ENCODE measurements at regions not wholly inside any gene's neighbourhood (a gene's known extent, or its start where the extent isn't known, plus 50 kb on each side); places are given as distances from the start of the nearest gene placed in this dataset.
"Not testable (repeated sequence)": the region's sequence is repeated elsewhere in the genome, so short reads cannot be mapped to it uniquely, and the experiment has no call there.

GRCh38 chr1:177646757-177647730, 322.8 kb downstream of the SEC16B start:
- DNase-seq, result no peak
- Histone ChIP-seq H3K4me3 (no peak overlapping the region), H3K27ac (no peak overlapping the region), H3K9me3 (peaks cover 0 to 3% (median 0%) of the 10 kb centered on the region in 4 donors), H3K4me1 (no peaks in the 10 kb centered on the region), H3K36me3 (no peaks in the 10 kb centered on the region), H3K27me3 (no peaks in the 10 kb centered on the region)
- intact Hi-C loops (cut with DNase I), result no loop called here
- 81 to 88% methylated on average over 4 of the region's 4 CpGs for WGBS, 2 donors
- TF ChIP-seq EP300 (IDR thresholded peaks at IDR 0.05) (no peak), POLR2AphosphoS5 (IDR thresholded peaks at IDR 0.05) (no peak), POLR2A (IDR thresholded peaks at IDR 0.05) (no peak), CTCF (IDR thresholded peaks at IDR 0.05) (no peak)

GRCh38 chr1:177645491-177646190, 324.2 kb downstream of the SEC16B start:
- Histone ChIP-seq H3K4me1 (no peaks in the 10 kb centered on the region), H3K36me3 (no peaks in the 10 kb centered on the region), H3K9me3 (peaks cover 0 to 3% (median 0%) of the 10 kb centered on the region in 4 donors), H3K27me3 (no peaks in the 10 kb centered on the region), H3K4me3 (no peak overlapping the region), H3K27ac (peak overlapping the region in 1 of 4 donors; percentile 27)
- TF ChIP-seq EP300 (IDR thresholded peaks at IDR 0.05), result no peak
- TF ChIP-seq CTCF (IDR thresholded peaks at IDR 0.05), result no peak
- TF ChIP-seq POLR2AphosphoS5 (IDR thresholded peaks at IDR 0.05), result no peak
- TF ChIP-seq POLR2A (IDR thresholded peaks at IDR 0.05), result no peak
- DNase-seq, result no peak
- 31 to 74% methylated on average over 6 of the region's 6 CpGs for WGBS, 2 donors
- intact Hi-C loops (cut with DNase I), result no loop called here

- no peaks in the 10 kb centered on the region for H3K27me3 ChIP-seq
- H3K4me1 ChIP-seq, result no peaks in the 10 kb centered on the region
- H3K36me3 ChIP-seq, result no peaks in the 10 kb centered on the region
- no peaks in the 10 kb centered on the region for H3K9me3 ChIP-seq
- H3K27ac ChIP-seq, result no peak overlapping the region
- no peak for DNase-seq
- no peak overlapping the region for H3K4me3 ChIP-seq
- intact Hi-C loops (cut with DNase I), result no loop called here
- no peak for TF ChIP-seq POLR2AphosphoS5 (IDR thresholded peaks at IDR 0.05)
- no peak for TF ChIP-seq CTCF (IDR thresholded peaks at IDR 0.05)
- no peak for TF ChIP-seq EP300 (IDR thresholded peaks at IDR 0.05)
- no peak for TF ChIP-seq POLR2A (IDR thresholded peaks at IDR 0.05)
Measured at GRCh38 chr1:177640687-177641086, 329.2 kb downstream of the SEC16B start.

GRCh38 chr1:177634151-177634550, 335.7 kb downstream of the SEC16B start:
- H3K27ac ChIP-seq; intact Hi-C loops (cut with DNase I); H3K9me3 ChIP-seq; DNase-seq; H3K27me3 ChIP-seq; H3K4me3 ChIP-seq; H3K4me1 ChIP-seq; H3K36me3 ChIP-seq: not testable (repeated sequence)
- WGBS, 2 donors, result 81 to 85% methylated on average over 14 of the region's 15 CpGs

GRCh38 chr1:177632923-177633615, 336.8 kb downstream of the SEC16B start:
- no peak overlapping the region for H3K4me3 ChIP-seq
- TF ChIP-seq CTCF (IDR thresholded peaks at IDR 0.05) (no peak), POLR2A (IDR thresholded peaks at IDR 0.05) (no peak), POLR2AphosphoS5 (IDR thresholded peaks at IDR 0.05) (no peak), EP300 (IDR thresholded peaks at IDR 0.05) (no peak)
- intact Hi-C loops (cut with DNase I), result no loop called here
- H3K27ac ChIP-seq, result no peak overlapping the region
- H3K4me1 ChIP-seq, result no peaks in the 10 kb centered on the region
- no peak for DNase-seq
- no peaks in the 10 kb centered on the region for H3K27me3 ChIP-seq
- H3K9me3 ChIP-seq, result no peaks in the 10 kb centered on the region
- 62 to 83% methylated on average over 4 of the region's 4 CpGs for WGBS, 2 donors
- no peaks in the 10 kb centered on the region for H3K36me3 ChIP-seq
